HG02571 (cell line): ENCODE measurements at regions not wholly inside any gene's neighbourhood (a gene's known extent, or its start where the extent isn't known, plus 50 kb on each side); places are given as distances from the start of the nearest gene placed in this dataset.
"Not testable (repeated sequence)": the region's sequence is repeated elsewhere in the genome, so short reads cannot be mapped to it uniquely, and the experiment has no call there.

Source experiments
- ATAC-seq: cut with Tn5 transposase; IDR thresholded peaks from one replicate; pipeline ENCODE4 v1.9.1; 2021; ENCODE audit warnings: mild to moderate bottlenecking, moderate library complexity; ENCODE audit not compliant: unreplicated experiment

GRCh38 chr7:119964788-119965542 lies 308.0 kb upstream of the KCND2 start:
- no peak for ATAC-seq

GRCh38 chr7:119967221-119967620 lies 305.8 kb upstream of the KCND2 start:
- no peak for ATAC-seq

- not testable (repeated sequence) for ATAC-seq
Observed at GRCh38 chr7:119968411-119968810, 304.6 kb upstream of the KCND2 start.

- ATAC-seq: no peak
Observed at GRCh38 chr7:119969054-119969453, 303.9 kb upstream of the KCND2 start.

- no peak for ATAC-seq
Observed at GRCh38 chr7:119969763-119970162, 303.2 kb upstream of the KCND2 start.

GRCh38 chr7:119974972-119975371 lies 298.0 kb upstream of the KCND2 start:
- ATAC-seq: no peak

- no peak for ATAC-seq
Observed at GRCh38 chr7:119982884-119983283, 290.1 kb upstream of the KCND2 start.

GRCh38 chr7:119983468-119983867 lies 289.5 kb upstream of the KCND2 start:
- no peak for ATAC-seq

GRCh38 chr7:119984247-119984646 lies 288.7 kb upstream of the KCND2 start:
- no peak for ATAC-seq

- ATAC-seq: no peak
Observed at GRCh38 chr7:119988401-119988800, 284.6 kb upstream of the KCND2 start.

GRCh38 chr7:119994928-119995327 lies 278.0 kb upstream of the KCND2 start:
- ATAC-seq: no peak

GRCh38 chr7:119996634-119997033 lies 276.3 kb upstream of the KCND2 start:
- ATAC-seq: no peak

- no peak for ATAC-seq
Observed at GRCh38 chr7:119999738-120000475, 273.1 kb upstream of the KCND2 start.

GRCh38 chr7:120005720-120006119 lies 267.3 kb upstream of the KCND2 start:
- ATAC-seq: no peak

- ATAC-seq: not testable (repeated sequence)
Observed at GRCh38 chr7:120014301-120014700, 258.7 kb upstream of the KCND2 start.

GRCh38 chr7:120014925-120015465 lies 258.0 kb upstream of the KCND2 start:
- ATAC-seq: no peak

GRCh38 chr7:120021085-120021484 lies 251.9 kb upstream of the KCND2 start:
- ATAC-seq: no peak

- no peak for ATAC-seq
Observed at GRCh38 chr7:120023494-120024167, 249.3 kb upstream of the KCND2 start.

- no peak for ATAC-seq
Observed at GRCh38 chr7:120028636-120029035, 244.3 kb upstream of the KCND2 start.

GRCh38 chr7:120030876-120031275 lies 242.1 kb upstream of the KCND2 start:
- no peak for ATAC-seq

GRCh38 chr7:120033114-120033513 lies 239.9 kb upstream of the KCND2 start:
- ATAC-seq: no peak
